Thyroid gland (tissue), 4 donors: ENCODE measurements at regions not wholly inside any gene's neighbourhood (a gene's known extent, or its start where the extent isn't known, plus 50 kb on each side); places are given as distances from the start of the nearest gene placed in this dataset.

ENCODE experiments used
- DNase-seq, 2 donors: peaks; one replicate each; pipeline ENCODE4 v3.0.0-alpha.2; 2019
- H3K27ac ChIP-seq, 3 donors: fragments of 200-600 bp; sonication (generic); 1 replicate in 2 of 3; 2 replicates in 1 of 3; pipeline ENCODE4 v1.5.1; 2016 to 2019; ENCODE audit warnings: mild to moderate bottlenecking in 1 of 3, moderate library complexity in 1 of 3
- H3K27me3 ChIP-seq: fragments of 200-600 bp; sonication (generic); one replicate; pipeline ENCODE4 v1.5.1; 2019
- H3K36me3 ChIP-seq, 2 donors: fragments of 200-600 bp; sonication (generic); one replicate each; pipeline ENCODE4 v1.5.1; 2016 to 2019
- H3K4me1 ChIP-seq, 2 donors: fragments of 200-600 bp; sonication (generic); one replicate each; pipeline ENCODE4 v1.5.1; 2017 to 2019
- H3K4me3 ChIP-seq, 3 donors: fragments of 200-600 bp; sonication (generic); replicated peaks in 1 of 3; 1 replicate in 2 of 3; 2 replicates in 1 of 3; pipeline ENCODE4 v1.5.1; 2016; ENCODE audit warnings: mild to moderate bottlenecking in 1 of 3
- H3K9me3 ChIP-seq: fragments of 200-600 bp; sonication (generic); one replicate; pipeline ENCODE4 v1.5.1; 2017
- POLR2A ChIP-seq, 2 donors: fragments of 450-650 bp; IDR thresholded peaks; one replicate each; pipeline ENCODE4 v1.6.1; 2017; ENCODE audit warnings: antibody characterized with exemption in 2 of 2, mild to moderate bottlenecking in 2 of 2, moderate library complexity in 1 of 2
- WGBS, 2 donors: methylation state at CpG; one replicate each; pipeline ENCODE4 v1.1.5; 2017; 5-methylcytosine and 5-hydroxymethylcytosine counted together
- intact Hi-C: fragments of 100-400 bp; cut with DNase I; formaldehyde crosslinking; loops from one replicate; pipeline ENCODE4 v1.15.1; 2023
- TF ChIP-seq, protein P1 (sequence below), 6 experiments: fragments of 200-600 bp in 3 of 6; fragments of 450-650 bp in 3 of 6; sonication (generic) in 3 of 6; IDR thresholded peaks; one replicate each; pipeline ENCODE4 v1.5.1; 2016 to 2019; ENCODE audit warnings: antibody characterized with exemption in 6 of 6, mild to moderate bottlenecking in 2 of 6, inconsistent platforms in 1 of 6, moderate library complexity in 1 of 6

DNA sequence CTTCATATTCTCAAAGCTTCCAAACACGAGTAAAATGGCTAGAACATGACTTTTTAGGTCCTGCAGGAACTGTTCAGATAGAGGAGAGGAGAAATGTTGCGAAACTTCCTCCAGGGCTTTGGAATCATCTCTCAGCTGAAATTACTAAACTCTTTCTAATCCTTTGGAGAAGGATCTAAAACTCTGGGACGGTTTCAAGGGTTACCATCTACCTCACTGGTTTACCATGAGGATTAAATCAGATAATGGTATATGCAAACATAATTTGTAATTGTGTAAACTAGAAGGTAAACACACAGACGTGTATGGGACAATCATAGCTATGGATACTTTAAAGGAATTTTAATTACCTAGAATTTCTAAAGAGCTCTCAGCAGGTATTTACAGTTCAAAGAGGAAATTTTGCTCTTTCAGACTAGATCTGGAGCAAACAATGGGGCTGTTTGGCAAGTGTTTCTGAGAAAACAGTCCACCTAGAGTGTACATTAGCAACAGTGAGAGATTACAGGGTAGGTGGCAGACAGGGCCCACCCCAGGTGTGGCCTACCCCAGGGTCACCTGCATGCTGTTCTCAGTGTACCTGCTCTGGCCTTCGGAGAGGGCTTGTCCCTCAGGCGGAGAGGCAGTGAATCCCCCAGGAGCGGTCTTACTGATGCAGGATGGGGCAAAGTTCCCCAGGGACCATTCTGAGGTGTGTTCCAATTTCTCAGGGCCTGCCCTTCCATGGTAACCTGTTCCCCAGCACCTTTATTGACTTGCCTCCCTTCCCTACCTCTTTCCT lies 124.7 kb upstream of the MAX start:
- Histone ChIP-seq H3K27ac (no peak overlapping the region), H3K4me3 (no peak overlapping the region), H3K27me3 (no peaks in the 10 kb centered on the region), H3K9me3 (no peaks in the 10 kb centered on the region), H3K4me1 (peaks cover 10 to 27% of the 10 kb centered on the region in 2 donors), H3K36me3 (no peaks in the 10 kb centered on the region)
- DNase-seq, result no peak
- no peak for TF ChIP-seq POLR2A (IDR thresholded peaks at IDR 0.05)
- TF ChIP-seq, protein P1, sequence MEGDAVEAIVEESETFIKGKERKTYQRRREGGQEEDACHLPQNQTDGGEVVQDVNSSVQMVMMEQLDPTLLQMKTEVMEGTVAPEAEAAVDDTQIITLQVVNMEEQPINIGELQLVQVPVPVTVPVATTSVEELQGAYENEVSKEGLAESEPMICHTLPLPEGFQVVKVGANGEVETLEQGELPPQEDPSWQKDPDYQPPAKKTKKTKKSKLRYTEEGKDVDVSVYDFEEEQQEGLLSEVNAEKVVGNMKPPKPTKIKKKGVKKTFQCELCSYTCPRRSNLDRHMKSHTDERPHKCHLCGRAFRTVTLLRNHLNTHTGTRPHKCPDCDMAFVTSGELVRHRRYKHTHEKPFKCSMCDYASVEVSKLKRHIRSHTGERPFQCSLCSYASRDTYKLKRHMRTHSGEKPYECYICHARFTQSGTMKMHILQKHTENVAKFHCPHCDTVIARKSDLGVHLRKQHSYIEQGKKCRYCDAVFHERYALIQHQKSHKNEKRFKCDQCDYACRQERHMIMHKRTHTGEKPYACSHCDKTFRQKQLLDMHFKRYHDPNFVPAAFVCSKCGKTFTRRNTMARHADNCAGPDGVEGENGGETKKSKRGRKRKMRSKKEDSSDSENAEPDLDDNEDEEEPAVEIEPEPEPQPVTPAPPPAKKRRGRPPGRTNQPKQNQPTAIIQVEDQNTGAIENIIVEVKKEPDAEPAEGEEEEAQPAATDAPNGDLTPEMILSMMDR (IDR thresholded peaks at IDR 0.05), result no peak
- intact Hi-C loops, result loop anchor here (10.0 kb wide), 1 partner anchor 598 kb away; no protein-coding TSS in a partner anchor
- 88 to 93% methylated on average over 7 of the region's 7 CpGs for WGBS, 2 donors

DNA sequence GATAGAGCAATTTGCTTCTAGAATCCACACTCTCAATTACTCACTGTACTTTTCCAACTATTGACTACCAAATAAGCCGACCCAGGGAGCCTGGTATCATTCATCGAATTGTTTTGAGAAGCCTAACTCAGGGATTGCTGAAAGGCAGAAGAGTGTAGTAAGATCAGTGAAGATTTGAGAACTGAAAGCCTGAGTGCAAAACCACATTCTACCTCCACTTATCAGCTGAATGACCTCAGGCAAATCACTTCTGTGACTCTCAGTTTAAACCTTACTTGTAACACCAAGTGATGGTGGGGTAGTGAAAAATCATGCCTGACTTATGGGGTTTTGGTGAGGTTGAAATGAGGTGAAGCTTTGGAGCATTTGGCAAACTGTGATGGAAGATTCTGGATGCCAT lies 126.1 kb upstream of the MAX start:
- H3K4me3 ChIP-seq, result no peak overlapping the region
- H3K27ac ChIP-seq, result no peak overlapping the region
- no peaks in the 10 kb centered on the region for H3K27me3 ChIP-seq
- WGBS, 2 donors, result 59 to 60% methylated on average over 2 of the region's 2 CpGs
- no peaks in the 10 kb centered on the region for H3K36me3 ChIP-seq
- TF ChIP-seq, protein P1 (IDR thresholded peaks at IDR 0.05), result no peak
- TF ChIP-seq POLR2A (IDR thresholded peaks at IDR 0.05), result no peak
- no peak for DNase-seq
- H3K4me1 ChIP-seq, result peaks cover 12 to 29% of the 10 kb centered on the region in 2 donors
- no peaks in the 10 kb centered on the region for H3K9me3 ChIP-seq
- intact Hi-C loops, result loop anchor here (10.0 kb wide), 1 partner anchor 596 kb away; no protein-coding TSS in a partner anchor

DNA sequence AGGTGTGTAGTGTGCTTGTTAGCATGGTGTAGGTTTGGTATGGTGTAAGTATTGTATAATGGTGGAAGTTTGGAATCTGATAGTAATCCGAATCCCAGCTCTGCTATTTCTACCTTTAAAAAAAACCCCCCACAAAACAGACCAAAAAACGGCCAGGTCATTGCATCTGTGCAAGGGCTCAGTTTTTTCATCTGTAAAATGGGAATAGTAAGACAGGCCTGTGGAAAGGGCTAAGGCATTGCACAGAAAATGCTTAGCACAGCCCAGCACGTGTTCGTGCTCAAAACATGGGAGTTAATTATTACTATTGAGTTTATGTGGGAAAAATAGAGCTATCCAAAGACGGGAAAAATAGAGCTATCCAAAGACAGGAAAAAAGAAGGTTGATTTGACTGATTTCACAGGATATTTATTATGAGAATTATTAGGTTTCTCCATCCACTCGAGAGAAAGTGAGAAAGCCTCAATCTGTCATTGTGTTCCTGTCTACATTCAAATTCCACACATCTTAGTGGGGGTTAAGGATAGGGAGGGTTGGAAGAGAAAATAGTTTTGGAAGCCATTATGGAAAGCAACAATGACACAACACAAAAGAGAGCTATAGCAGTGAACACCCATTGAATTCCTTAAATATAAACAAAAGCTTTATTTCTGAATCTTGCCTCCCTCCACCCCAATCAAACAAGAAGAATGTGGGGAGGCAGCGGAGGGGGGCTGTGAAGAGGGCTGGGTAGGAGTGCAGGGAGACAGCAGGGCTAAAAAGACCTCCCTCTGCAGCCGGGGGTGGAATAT lies 126.8 kb upstream of the MAX start:
- 69 to 71% methylated on average over 8 of the region's 8 CpGs for whole genome bisulfite sequencing, 2 donors

DNA sequence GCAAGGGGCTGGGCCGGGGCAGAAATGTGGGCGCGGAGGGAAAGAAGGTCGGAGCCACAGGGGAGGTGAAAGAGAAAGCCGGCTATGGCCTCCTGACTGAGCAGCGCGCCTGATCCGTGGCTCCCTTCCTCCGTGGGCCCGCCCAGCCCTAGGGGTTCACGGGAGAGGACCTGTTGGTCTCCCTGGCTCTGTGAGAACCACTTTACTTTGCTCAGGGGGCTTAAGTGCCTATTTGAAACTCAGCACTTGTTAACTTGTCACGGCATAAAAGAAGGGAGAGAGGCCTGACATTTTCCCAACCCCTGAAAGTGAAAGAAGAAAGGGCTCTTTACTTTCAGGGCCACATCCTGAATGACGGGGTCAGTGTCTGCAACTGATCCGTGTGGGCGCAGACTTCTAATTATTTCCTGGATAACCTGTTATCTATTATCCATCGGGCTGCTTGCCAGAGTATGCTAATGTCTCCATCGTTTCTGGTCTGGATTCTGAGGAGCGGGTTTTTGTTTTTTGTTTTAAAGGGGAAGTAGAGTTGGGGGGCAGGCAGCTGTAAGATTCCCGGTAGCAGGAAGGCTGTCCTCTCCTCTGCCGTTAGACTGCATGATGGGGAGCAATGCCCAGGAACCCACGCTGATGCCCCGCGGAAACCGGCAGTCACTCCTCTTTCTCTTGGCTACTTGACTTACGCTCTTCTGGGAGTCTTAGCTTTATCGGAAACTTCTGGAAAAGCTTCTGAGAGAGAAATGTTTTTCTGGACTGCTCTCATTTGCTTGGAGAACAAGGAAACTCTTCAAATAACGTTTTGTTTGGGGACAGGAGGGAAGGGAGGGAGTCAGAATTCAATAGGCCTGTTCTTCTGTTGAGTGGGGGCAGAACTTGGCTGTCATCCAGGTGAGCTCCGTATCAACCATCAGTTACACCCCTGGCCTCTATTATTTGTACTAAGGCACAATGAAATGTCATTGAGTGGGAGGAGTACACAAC lies 127.7 kb upstream of the MAX start:
- peak; percentile 66 to 85 for DNase-seq
- intact Hi-C loops, result loop anchor here (10.0 kb wide), 1 partner anchor 595 kb away; no protein-coding TSS in a partner anchor
- peak in 1 of 2 donors; percentile 24 for TF ChIP-seq POLR2A (IDR thresholded peaks at IDR 0.05)
- TF ChIP-seq, protein P1 (IDR thresholded peaks at IDR 0.05), result no peak

More for the DNA sequence above, 126.8 kb upstream of the MAX start:
- Histone ChIP-seq H3K27ac (peak overlapping the region; percentile 24 to 90 (median 87)), H3K27me3 (no peaks in the 10 kb centered on the region), H3K36me3 (no peaks in the 10 kb centered on the region), H3K4me3 (peak overlapping the region in 1 of 3 donors; percentile 26), H3K4me1 (peaks cover 12 to 29% of the 10 kb centered on the region in 2 donors), H3K9me3 (no peaks in the 10 kb centered on the region)
- TF ChIP-seq, protein P1 (IDR thresholded peaks at IDR 0.05), result no peak
- intact Hi-C loops, result loop anchor here (10.0 kb wide), 1 partner anchor 596 kb away; no protein-coding TSS in a partner anchor
- no peak for DNase-seq

More for the DNA sequence above, 127.7 kb upstream of the MAX start:
- peak overlapping the region; percentile 24 to 90 (median 87) for H3K27ac ChIP-seq
- H3K4me3 ChIP-seq, result peak overlapping the region in 1 of 3 donors; percentile 26
- 8 to 12% methylated on average over 28 of the region's 28 CpGs for WGBS, 2 donors
- no peaks in the 10 kb centered on the region for H3K27me3 ChIP-seq
- no peaks in the 10 kb centered on the region for H3K36me3 ChIP-seq
- H3K9me3 ChIP-seq, result no peaks in the 10 kb centered on the region
- H3K4me1 ChIP-seq, result peaks cover 12 to 29% of the 10 kb centered on the region in 2 donors
